GM13976 (cell line): ENCODE measurements at regions not wholly inside any gene's neighbourhood (a gene's known extent, or its start where the extent isn't known, plus 50 kb on each side); places are given as distances from the start of the nearest gene placed in this dataset.

Source experiments
- DNase-seq: peaks from one replicate; pipeline ENCODE4 v3.0.0; 2012; ENCODE audit warnings: low spot score
- CTCF ChIP-seq: IDR thresholded peaks from 2 replicates; pipeline ENCODE4 v1.5.1; 2012; ENCODE audit warnings: borderline replicate concordance, mild to moderate bottlenecking; ENCODE audit not compliant: insufficient read depth; ENCODE audit errors: extremely low read depth, missing control alignments, control extremely low read depth
- in situ Hi-C: fragments of 300-500 bp; cut with MboI; formaldehyde crosslinking; loops from one replicate; pipeline ENCODE4 v1.12.0; 2022; ENCODE audit warnings: low sequenced_read_pairs, mixed read lengths, inconsistent platforms; ENCODE audit not compliant: unreplicated experiment

GRCh38 chr16:51701025-51701424, 550.0 kb upstream of the SALL1 start:
- DNase-seq, result no peak
- in situ Hi-C loops, result no loop called here
- no peak for TF ChIP-seq CTCF

GRCh38 chr16:51699686-51700396, 548.8 kb upstream of the SALL1 start:
- in situ Hi-C loops, result no loop called here
- TF ChIP-seq CTCF, result no peak
- no peak for DNase-seq

- no peak for TF ChIP-seq CTCF
- no peak for DNase-seq
- in situ Hi-C loops, result no loop called here
Observed at GRCh38 chr16:51698647-51699046, 547.6 kb upstream of the SALL1 start.

- TF ChIP-seq CTCF, result no peak
- in situ Hi-C loops, result no loop called here
- DNase-seq, result no peak
Observed at GRCh38 chr16:51697454-51697853, 546.4 kb upstream of the SALL1 start.

- DNase-seq, result no peak
- no peak for TF ChIP-seq CTCF
- in situ Hi-C loops, result no loop called here
Observed at GRCh38 chr16:51696376-51696775, 545.3 kb upstream of the SALL1 start.

GRCh38 chr16:51691109-51691508, 540.0 kb upstream of the SALL1 start:
- TF ChIP-seq CTCF, result no peak
- DNase-seq, result no peak
- in situ Hi-C loops, result no loop called here
